HG02610 (cell line): ENCODE measurements at regions not wholly inside any gene's neighbourhood (a gene's known extent, or its start where the extent isn't known, plus 50 kb on each side); places are given as distances from the start of the nearest gene placed in this dataset.
"Not testable (repeated sequence)": the region's sequence is repeated elsewhere in the genome, so short reads cannot be mapped to it uniquely, and the experiment has no call there.

Experiments
- ATAC-seq: cut with Tn5 transposase; IDR thresholded peaks from one replicate; pipeline ENCODE4 v1.9.1; 2021; ENCODE audit warnings: mild to moderate bottlenecking, moderate library complexity; ENCODE audit not compliant: unreplicated experiment

GRCh38 chr6:23611776-23612381 is 514.1 kb upstream of the NRSN1 start:
- no peak for ATAC-seq

DNA sequence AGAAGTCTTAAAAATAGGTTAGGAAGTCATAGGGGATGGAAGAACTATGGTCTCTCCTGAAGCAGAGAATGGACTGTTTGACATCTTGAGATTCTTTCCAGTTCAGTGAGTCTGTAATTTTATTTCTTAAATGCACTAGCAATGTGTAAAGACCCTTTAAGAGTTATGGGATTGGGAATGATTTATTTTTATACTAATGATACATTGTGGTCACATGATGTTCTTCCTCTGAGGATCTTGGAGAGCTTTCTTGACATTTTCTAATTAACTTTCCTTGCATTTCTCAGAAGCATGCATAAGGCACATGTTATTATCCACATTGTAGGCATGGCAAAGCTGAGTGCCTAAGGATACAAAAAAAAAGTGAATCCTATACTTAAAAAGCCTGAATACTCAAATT is 507.6 kb upstream of the NRSN1 start:
- no peak for ATAC-seq

GRCh38 chr6:23620911-23621401 is 505.1 kb upstream of the NRSN1 start:
- ATAC-seq: no peak

DNA sequence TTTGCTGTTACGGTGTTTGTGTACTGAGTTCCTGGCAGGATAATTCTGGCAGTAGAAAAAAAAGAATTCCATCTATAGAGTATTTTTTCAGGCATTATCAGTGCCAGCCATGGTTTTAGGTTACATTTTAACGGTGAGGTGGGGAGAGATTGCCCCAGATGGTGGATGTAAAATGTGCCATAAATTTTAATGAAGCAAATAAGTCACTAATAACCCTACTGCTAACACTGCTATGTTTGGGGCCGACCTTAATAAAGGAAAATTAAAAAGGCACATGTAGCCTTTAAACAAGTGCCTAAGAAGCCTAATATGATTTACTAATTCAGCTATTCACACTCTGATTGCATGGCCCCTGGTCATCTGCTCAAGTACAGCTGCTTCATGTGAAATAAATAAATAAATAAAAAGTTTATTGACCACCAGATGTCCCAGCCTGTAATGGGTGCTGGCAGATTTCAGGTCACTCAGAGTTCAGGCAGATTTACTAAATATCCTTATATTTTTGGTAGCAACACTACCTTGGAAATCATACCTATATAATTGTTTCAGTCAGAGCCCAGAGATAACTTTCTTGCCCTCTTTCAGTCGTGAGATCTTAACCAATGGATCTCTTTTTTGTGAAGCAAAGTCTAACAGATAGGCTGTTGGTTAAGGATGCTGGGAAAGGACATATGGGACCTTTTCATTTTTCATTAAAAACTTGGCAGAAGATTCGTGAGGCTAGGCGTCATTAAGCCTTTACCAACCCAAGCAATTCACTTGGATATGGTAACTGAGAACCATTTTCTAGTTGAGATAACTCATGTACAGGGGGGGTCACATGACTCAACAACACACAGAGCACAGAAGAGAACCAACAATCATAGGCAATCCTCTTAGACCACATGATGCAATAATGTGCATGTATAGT is 495.0 kb upstream of the NRSN1 start:
- no peak for ATAC-seq

DNA sequence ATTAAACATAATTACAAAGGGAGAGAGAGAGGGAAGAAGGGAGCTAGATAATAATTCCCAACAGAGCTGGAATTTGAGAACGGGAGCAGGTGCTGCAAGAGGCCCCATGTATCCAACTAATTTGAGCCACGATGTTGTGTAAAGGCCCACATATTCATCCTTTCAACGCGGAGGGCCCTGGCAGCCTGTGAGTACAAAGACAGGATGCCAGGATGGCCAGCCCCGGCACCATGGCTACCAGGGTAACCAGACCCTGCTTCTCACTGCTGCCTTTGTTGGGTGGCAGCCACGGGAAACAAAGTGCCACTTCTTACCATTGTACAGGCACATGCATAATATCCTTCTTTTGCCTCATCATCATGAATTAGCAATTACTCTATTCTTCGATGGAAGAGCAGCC is 492.0 kb upstream of the NRSN1 start:
- no peak for ATAC-seq

- ATAC-seq: no peak
These were observed 490.9 kb upstream of the NRSN1 start for GRCh38 chr6:23635150-23635549.

- no peak for ATAC-seq
These were observed 488.7 kb upstream of the NRSN1 start for GRCh38 chr6:23637296-23637695.

GRCh38 chr6:23642849-23643248 is 483.2 kb upstream of the NRSN1 start:
- no peak for ATAC-seq

DNA sequence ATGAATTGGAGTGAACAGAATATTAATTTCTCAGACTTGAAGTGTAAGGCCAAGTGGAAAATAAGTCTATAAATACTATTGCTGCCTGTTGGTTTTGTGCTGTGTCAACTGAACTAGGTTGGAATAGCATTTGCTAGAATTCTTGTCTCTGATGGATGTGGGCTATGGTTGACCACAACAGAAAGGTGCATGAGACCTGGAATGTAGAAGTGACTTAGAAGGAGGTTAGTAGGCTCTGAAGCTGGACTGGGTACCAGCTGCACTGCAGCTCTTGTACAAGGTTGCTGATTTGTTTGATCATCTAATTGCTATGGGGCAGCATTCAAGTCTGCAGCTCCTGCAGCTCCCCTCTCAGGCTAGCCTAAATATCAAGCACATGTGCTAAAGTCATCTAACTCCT is 479.0 kb upstream of the NRSN1 start:
- ATAC-seq: no peak

GRCh38 chr6:23650676-23651075 is 475.3 kb upstream of the NRSN1 start:
- ATAC-seq: no peak

- no peak for ATAC-seq
These were observed 471.3 kb upstream of the NRSN1 start for GRCh38 chr6:23654745-23655144.

DNA sequence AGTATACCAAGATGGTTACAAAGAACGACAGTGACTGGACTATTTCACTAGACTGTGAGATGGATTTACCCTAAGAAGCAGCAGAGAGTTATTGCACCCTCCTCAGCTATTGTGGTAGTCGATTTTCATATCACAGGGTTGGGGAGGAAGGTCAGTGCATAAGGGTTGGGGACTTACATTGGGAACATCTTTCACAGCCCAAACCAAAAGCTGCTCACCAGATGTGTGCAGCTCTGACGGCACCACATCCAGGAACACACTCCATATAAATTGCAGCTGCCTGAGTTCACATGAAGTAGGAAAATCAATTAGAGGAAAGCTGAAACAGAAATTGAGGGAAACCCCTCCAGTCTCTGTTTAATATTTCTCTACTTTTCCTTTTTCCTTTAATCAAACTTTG is 470.5 kb upstream of the NRSN1 start:
- no peak for ATAC-seq

- ATAC-seq: no peak
These were observed 469.5 kb upstream of the NRSN1 start for GRCh38 chr6:23656255-23657194.

- ATAC-seq: no peak
These were observed 466.9 kb upstream of the NRSN1 start for GRCh38 chr6:23659125-23659524.

DNA sequence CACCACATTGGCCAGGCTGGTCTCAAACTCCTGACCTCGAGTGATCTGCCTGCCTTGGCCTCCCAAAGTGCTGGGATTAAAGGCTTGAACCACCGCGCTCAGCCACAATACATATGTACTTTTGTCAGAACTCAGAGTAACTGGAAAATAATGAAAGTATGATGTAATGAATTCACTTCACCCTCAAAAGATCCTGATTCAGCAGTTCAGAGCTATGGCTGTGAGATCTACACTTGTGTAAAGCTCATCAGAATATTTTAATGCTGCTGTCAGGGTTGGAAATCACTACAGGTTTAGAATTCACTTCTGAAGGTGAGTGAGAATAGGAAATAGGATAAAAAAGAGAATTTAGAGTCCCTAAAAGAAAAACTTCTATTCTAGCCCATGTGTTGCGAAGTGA is 464.5 kb upstream of the NRSN1 start:
- ATAC-seq: no peak

DNA sequence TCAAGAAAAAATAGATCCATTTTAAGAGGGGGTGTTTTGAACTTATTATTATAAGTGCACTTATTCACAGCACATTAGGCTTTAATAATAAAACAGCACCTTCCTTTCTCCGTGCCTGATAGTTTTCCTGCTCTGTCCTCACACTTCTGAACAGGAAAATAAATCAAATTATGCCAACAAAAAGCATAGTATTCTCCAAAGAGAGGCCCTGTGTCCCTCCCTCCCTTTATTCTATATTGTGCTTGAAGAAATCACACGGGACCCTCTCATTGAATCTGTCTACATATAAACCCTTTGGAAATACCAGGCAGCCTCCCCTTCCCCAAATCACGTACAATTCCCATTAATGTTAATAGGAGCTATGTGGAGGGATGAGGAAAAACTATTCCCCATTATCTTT is 462.9 kb upstream of the NRSN1 start:
- no peak for ATAC-seq

- ATAC-seq: no peak
These were observed 462.4 kb upstream of the NRSN1 start for GRCh38 chr6:23663652-23664051.

DNA sequence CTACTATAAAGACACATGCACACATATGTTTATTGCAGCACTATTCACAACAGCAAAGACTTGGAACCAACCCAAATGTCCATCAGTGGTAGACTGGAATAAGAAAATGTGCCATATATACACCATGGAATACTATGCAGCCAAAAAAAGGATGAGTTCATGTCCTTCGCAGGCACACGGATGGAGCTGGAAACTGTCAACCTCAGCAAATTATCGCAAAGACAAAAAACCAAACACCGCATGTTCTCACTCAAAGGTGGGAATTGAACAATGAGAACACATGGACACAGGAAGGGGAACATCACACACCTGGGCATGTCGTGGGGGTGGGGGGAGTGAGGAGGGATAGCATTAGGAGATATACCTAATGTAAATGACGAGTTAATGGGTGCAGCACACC is 460.1 kb upstream of the NRSN1 start:
- not testable (repeated sequence) for ATAC-seq

DNA sequence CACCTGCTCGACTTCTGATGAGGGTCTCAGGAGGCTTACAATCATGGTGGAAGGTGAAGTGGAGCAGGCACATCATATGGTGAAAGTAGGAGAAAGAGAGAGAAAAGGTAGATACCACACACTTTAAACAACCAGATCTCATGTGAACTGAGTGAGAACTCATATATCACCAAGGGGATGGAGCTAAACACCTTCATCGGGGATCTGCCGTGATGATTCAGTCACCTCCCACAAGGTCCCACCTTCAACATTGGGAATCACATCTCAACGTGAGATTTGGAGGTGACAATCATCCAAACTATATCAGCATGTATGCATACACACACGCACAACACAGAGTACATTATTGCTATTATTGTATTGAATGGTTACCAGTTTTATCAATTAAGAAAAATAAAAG is 453.3 kb upstream of the NRSN1 start:
- no peak for ATAC-seq

GRCh38 chr6:23678626-23679025 is 447.4 kb upstream of the NRSN1 start:
- no peak for ATAC-seq

DNA sequence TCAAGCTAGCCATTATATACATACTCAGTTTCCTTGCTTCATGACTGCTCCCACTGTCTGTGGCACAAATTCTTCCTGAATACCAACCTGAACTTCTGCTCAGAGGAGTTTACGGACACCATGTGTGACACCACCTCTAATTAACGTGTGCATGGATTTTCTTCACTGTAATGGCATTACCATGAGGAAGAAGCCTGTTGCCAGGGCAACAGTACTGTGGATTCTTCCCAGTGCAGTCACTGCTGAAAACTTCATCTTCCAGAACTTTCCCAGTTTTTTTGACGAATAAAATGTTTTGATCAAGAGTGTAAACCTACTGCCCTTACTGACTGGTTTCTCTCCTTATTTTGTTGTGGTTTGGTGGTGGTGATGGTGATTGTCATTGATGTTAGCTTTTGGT is 444.3 kb upstream of the NRSN1 start:
- no peak for ATAC-seq
